Vagina (tissue), 2 donors: ENCODE measurements at regions not wholly inside any gene's neighbourhood (a gene's known extent, or its start where the extent isn't known, plus 50 kb on each side); places are given as distances from the start of the nearest gene placed in this dataset.

ENCODE experiments used
- POLR2A ChIP-seq, 2 donors: fragments of 450-650 bp; IDR thresholded peaks; one replicate each; pipeline ENCODE4 v1.6.1; 2017; ENCODE audit warnings: antibody characterized with exemption in 2 of 2, mild to moderate bottlenecking in 2 of 2, moderate library complexity in 2 of 2
- POLR2AphosphoS5 ChIP-seq, 2 donors: sonication (generic); formaldehyde crosslinking; IDR thresholded peaks; one replicate each; pipeline ENCODE4 v1.9.0; 2017; ENCODE audit warnings: antibody characterized with exemption in 2 of 2, mild to moderate bottlenecking in 2 of 2, low read depth in 1 of 2; ENCODE audit not compliant: insufficient read depth in 1 of 2
- TF ChIP-seq, protein P1 (sequence below), 3 experiments: fragments of 450-650 bp in 2 of 3; fragments of 200-600 bp in 1 of 3; sonication (generic) in 1 of 3; IDR thresholded peaks; one replicate each; pipeline ENCODE4 v1.5.1; 2017 to 2019; ENCODE audit warnings: antibody characterized with exemption in 3 of 3, mild to moderate bottlenecking in 2 of 3, moderate library complexity in 2 of 3

GRCh38 chr10:111766464-111766863, 417.1 kb downstream of the GPAM start:
- TF ChIP-seq, protein P1, sequence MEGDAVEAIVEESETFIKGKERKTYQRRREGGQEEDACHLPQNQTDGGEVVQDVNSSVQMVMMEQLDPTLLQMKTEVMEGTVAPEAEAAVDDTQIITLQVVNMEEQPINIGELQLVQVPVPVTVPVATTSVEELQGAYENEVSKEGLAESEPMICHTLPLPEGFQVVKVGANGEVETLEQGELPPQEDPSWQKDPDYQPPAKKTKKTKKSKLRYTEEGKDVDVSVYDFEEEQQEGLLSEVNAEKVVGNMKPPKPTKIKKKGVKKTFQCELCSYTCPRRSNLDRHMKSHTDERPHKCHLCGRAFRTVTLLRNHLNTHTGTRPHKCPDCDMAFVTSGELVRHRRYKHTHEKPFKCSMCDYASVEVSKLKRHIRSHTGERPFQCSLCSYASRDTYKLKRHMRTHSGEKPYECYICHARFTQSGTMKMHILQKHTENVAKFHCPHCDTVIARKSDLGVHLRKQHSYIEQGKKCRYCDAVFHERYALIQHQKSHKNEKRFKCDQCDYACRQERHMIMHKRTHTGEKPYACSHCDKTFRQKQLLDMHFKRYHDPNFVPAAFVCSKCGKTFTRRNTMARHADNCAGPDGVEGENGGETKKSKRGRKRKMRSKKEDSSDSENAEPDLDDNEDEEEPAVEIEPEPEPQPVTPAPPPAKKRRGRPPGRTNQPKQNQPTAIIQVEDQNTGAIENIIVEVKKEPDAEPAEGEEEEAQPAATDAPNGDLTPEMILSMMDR (IDR thresholded peaks at IDR 0.05), result no peak
- no peak for TF ChIP-seq POLR2A (IDR thresholded peaks at IDR 0.05)
- TF ChIP-seq POLR2AphosphoS5 (IDR thresholded peaks at IDR 0.05; ENCODE audit: insufficient read depth in 1 of 2, low read depth in 1 of 2), result no peak
